ENCODE measurements at regions not wholly inside any gene's neighbourhood (a gene's known extent, or its start where the extent isn't known, plus 50 kb on each side); places are given as distances from the start of the nearest gene placed in this dataset.
A peak's percentile ranks its signal among the peaks of the same experiment; 100 is the strongest.

GRCh38 chr10:78470267-78471103, 436.8 kb downstream of the RPS24 start:
- TF ChIP-seq CTCF (IDR thresholded peaks at IDR 0.05) (peak in 4 of 6 experiments; percentile 24 to 55 (median 46)), POLR2A (IDR thresholded peaks at IDR 0.05) (no peak)

Measured in thyroid gland (tissue), 4 donors.